ENCODE measurements at regions not wholly inside any gene's neighbourhood (a gene's known extent, or its start where the extent isn't known, plus 50 kb on each side); places are given as distances from the start of the nearest gene placed in this dataset.

GRCh38 chr19:8938576-8938975 is 71.6 kb downstream of the MUC16 start:
- no peak for TF ChIP-seq CTCF (IDR thresholded peaks at IDR 0.05)
- no peak for TF ChIP-seq POLR2AphosphoS5 (IDR thresholded peaks at IDR 0.05; ENCODE audit: low read depth, low read length)
- TF ChIP-seq TCF7L2 (IDR thresholded peaks at IDR 0.05; ENCODE audit: low read depth, low read length) = no peak
- no peak for TF ChIP-seq REST (IDR thresholded peaks at IDR 0.05; ENCODE audit: insufficient read depth in 1 of 2, low read depth in 2 of 2, low read length in 1 of 2)
- no peak for TF ChIP-seq SIN3A (IDR thresholded peaks at IDR 0.05; ENCODE audit: borderline replicate concordance, insufficient read depth, low read depth, low read length)

All from Panc1 (cell line).